ENCODE measurements at regions not wholly inside any gene's neighbourhood (a gene's known extent, or its start where the extent isn't known, plus 50 kb on each side); places are given as distances from the start of the nearest gene placed in this dataset.

GRCh38 chr9:21559402-21560280 is 77.5 kb upstream of the IFNE start:
- no peaks in the 10 kb centered on the region for H3K36me3 ChIP-seq (replicated peaks in 1 of 2; ENCODE audit: control extremely low read depth in 1 of 2, control insufficient read depth in 1 of 2, extremely low read depth in 1 of 2, insufficient read depth in 2 of 2, low read length in 1 of 2)
- H3K4me3 ChIP-seq (ENCODE audit: control extremely low read depth in 1 of 5, extremely low read depth in 1 of 5, insufficient read depth in 1 of 5, low read depth in 2 of 5, low read length in 4 of 5): peak overlapping the region in 4 of 5 experiments; percentile 14 to 59 (median 52)
- H3K9me3 ChIP-seq (ENCODE audit: control extremely low read depth in 1 of 3, control insufficient read depth in 2 of 3, insufficient read depth in 1 of 3, low read length in 2 of 3): peaks cover 0 to 3% (median 0%) of the 10 kb centered on the region in 3 donors
- H4K20me1 ChIP-seq (ENCODE audit: control insufficient read depth, insufficient read depth, low read length, poor library complexity, severe bottlenecking): no peaks in the 10 kb centered on the region
- 4% methylated on average over 86 of the region's 88 CpGs for WGBS (ENCODE audit: insufficient coverage)
- peak overlapping the region; percentile 91 for H3K4me2 ChIP-seq (replicated peaks; ENCODE audit: low read depth, low read length, poor library complexity, severe bottlenecking)
- peaks cover 14 to 24% of the 10 kb centered on the region in 2 donors for H3K4me1 ChIP-seq (ENCODE audit: control insufficient read depth in 2 of 2, insufficient read depth in 2 of 2, low read length in 2 of 2)
- H3K79me2 ChIP-seq (ENCODE audit: control insufficient read depth, insufficient read depth, low read length): no peaks in the 10 kb centered on the region
- ATAC-seq (ENCODE audit: low read depth) (peak; percentile 45), DNase-seq (peak; percentile 43)
- H3K27me3 Mint-ChIP-seq: peaks cover 52% of the 10 kb centered on the region
- POLR2A ChIA-PET: no interaction called here
- no peak overlapping the region for H3K27ac Mint-ChIP-seq
- no peaks in the 10 kb centered on the region for H3K9me3 Mint-ChIP-seq (ENCODE audit: insufficient read depth)
- no peak for TF ChIP-seq CTCF (IDR thresholded peaks at IDR 0.05)
- no peak for TF ChIP-seq EZH2 (IDR thresholded peaks at IDR 0.05; ENCODE audit: borderline replicate concordance, insufficient read depth, low read depth, low read length, poor library complexity, severe bottlenecking)
- H3K4me1 Mint-ChIP-seq: peaks cover 12% of the 10 kb centered on the region
- peaks cover 0 to 44% (median 28%) of the 10 kb centered on the region in 4 experiments for H3K27me3 ChIP-seq (replicated peaks in 1 of 4; ENCODE audit: control extremely low read depth in 1 of 4, control insufficient read depth in 3 of 4, insufficient read depth in 4 of 4, low read length in 3 of 4)
- peak overlapping the region; percentile 64 for H3K9ac ChIP-seq (ENCODE audit: low read length)
- H2AFZ ChIP-seq (ENCODE audit: insufficient read depth, low read depth, low read length, poor library complexity, severe bottlenecking): peak overlapping the region; percentile 72
- H3K4me3 Mint-ChIP-seq: peak overlapping the region; percentile 78
- intact Hi-C loops (cut with micrococcal nuclease): no loop called here
- H3K27ac ChIP-seq (ENCODE audit: low read length in 2 of 2): no peak overlapping the region
- CTCF ChIA-PET: interaction anchor here (1.0 kb wide), 1 partner anchor 9 kb away, joined by 3 read pairs; no protein-coding TSS in a partner anchor

- H3K79me2 ChIP-seq (ENCODE audit: control insufficient read depth, insufficient read depth, low read length): no peaks in the 10 kb centered on the region
Observed at GRCh38 chr9:21560281-21560745, 78.2 kb upstream of the IFNE start.

More at GRCh38 chr9:21560281-21560745, 78.2 kb upstream of the IFNE start:
- Histone ChIP-seq H3K4me2 (replicated peaks; ENCODE audit: low read depth, low read length, poor library complexity, severe bottlenecking) (peak overlapping the region; percentile 91), H3K9me3 (ENCODE audit: control extremely low read depth in 1 of 3, control insufficient read depth in 2 of 3, insufficient read depth in 1 of 3, low read length in 2 of 3) (peaks cover 0 to 3% (median 0%) of the 10 kb centered on the region in 3 donors), H3K27me3 (replicated peaks in 1 of 4; ENCODE audit: control extremely low read depth in 1 of 4, control insufficient read depth in 3 of 4, insufficient read depth in 4 of 4, low read length in 3 of 4) (peaks cover 0 to 41% (median 28%) of the 10 kb centered on the region in 4 experiments), H3K36me3 (replicated peaks in 1 of 2; ENCODE audit: control extremely low read depth in 1 of 2, control insufficient read depth in 1 of 2, extremely low read depth in 1 of 2, insufficient read depth in 2 of 2, low read length in 1 of 2) (no peaks in the 10 kb centered on the region), H3K4me1 (ENCODE audit: control insufficient read depth in 2 of 2, insufficient read depth in 2 of 2, low read length in 2 of 2) (peaks cover 14 to 24% of the 10 kb centered on the region in 2 donors), H4K20me1 (ENCODE audit: control insufficient read depth, insufficient read depth, low read length, poor library complexity, severe bottlenecking) (no peaks in the 10 kb centered on the region), H3K4me3 (ENCODE audit: control extremely low read depth in 1 of 5, extremely low read depth in 1 of 5, insufficient read depth in 1 of 5, low read depth in 2 of 5, low read length in 4 of 5) (peak overlapping the region in 1 of 5 experiments; percentile 59), H3K9ac (ENCODE audit: low read length) (no peak overlapping the region), H3K27ac (ENCODE audit: low read length in 2 of 2) (no peak overlapping the region), H2AFZ (ENCODE audit: insufficient read depth, low read depth, low read length, poor library complexity, severe bottlenecking) (peak overlapping the region; percentile 72)
- 85% methylated on average over 4 of the region's 12 CpGs for WGBS (ENCODE audit: insufficient coverage)
- intact Hi-C loops (cut with micrococcal nuclease): no loop called here
- Mint-ChIP-seq H3K4me1 (peaks cover 12% of the 10 kb centered on the region), H3K27me3 (peaks cover 51% of the 10 kb centered on the region), H3K9me3 (ENCODE audit: insufficient read depth) (no peaks in the 10 kb centered on the region), H3K27ac (no peak overlapping the region), H3K4me3 (peak overlapping the region; percentile 78)
- ChIA-PET POLR2A (no interaction called here), CTCF (no interaction called here)
- TF ChIP-seq EZH2 (IDR thresholded peaks at IDR 0.05; ENCODE audit: borderline replicate concordance, insufficient read depth, low read depth, low read length, poor library complexity, severe bottlenecking) (no peak), CTCF (IDR thresholded peaks at IDR 0.05) (no peak)
- ATAC-seq (ENCODE audit: low read depth) (no peak), DNase-seq (no peak)
